ENCODE measurements at regions not wholly inside any gene's neighbourhood (a gene's known extent, or its start where the extent isn't known, plus 50 kb on each side); places are given as distances from the start of the nearest gene placed in this dataset.

GRCh38 chr4:165744370-165744769, 128.7 kb upstream of the TLL1 start:
- H3K4me3 ChIP-seq (ENCODE audit: control insufficient read depth, low read depth, low read length), result no peak overlapping the region
- TF ChIP-seq CTCF (IDR thresholded peaks at IDR 0.05; ENCODE audit: control insufficient read depth, insufficient read depth, low read depth, low read length, missing control alignments), result no peak
- no peak for DNase-seq (ENCODE audit: low read depth)

- no peak for TF ChIP-seq CTCF (IDR thresholded peaks at IDR 0.05; ENCODE audit: control insufficient read depth, insufficient read depth, low read depth, low read length, missing control alignments)
- no peak for DNase-seq (ENCODE audit: low read depth)
- no peak overlapping the region for H3K4me3 ChIP-seq (ENCODE audit: control insufficient read depth, low read depth, low read length)
These were observed 124.7 kb upstream of the TLL1 start for GRCh38 chr4:165748321-165748720.

DNA sequence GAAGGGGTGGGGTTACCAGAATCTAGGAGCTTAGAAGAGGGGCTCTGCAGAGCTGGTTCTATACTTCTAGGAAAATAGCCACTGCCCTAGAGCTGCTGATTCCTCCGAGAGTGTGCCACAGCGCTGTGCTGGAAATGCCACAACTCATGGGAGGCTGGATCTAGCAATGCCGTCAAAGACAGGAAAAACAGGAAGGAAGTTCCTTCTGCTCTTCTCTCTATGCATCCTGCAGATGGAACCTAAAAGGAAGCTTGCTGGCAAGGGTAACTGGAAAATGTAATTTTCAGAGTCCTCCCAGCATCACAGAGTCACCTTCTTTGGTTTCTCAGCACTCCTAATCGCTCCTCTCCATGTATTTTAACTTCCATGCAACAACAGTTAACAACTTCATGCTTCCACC, 121.2 kb upstream of the TLL1 start:
- DNase-seq (ENCODE audit: low read depth), result no peak
- no peak for TF ChIP-seq CTCF (IDR thresholded peaks at IDR 0.05; ENCODE audit: control insufficient read depth, insufficient read depth, low read depth, low read length, missing control alignments)
- no peak overlapping the region for H3K4me3 ChIP-seq (ENCODE audit: control insufficient read depth, low read depth, low read length)

DNA sequence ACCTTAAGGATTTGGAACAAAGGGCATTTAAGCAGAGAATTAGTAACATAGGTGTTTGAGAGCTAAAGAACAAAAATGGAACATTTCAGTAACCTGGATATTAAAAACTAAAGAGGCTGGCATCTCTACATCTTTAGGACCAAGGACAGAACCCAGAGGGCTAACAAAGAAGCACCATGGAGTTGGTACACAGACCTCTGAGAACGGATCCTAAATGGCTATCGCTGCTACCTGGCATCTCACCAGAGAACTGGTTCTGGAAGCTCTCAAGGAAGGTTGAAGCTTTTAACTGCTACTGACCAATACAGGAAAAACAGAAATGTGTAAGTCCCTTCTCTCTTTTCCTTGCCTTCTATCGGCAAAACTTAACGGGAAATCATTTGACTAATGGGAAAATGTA, 118.4 kb upstream of the TLL1 start:
- no peak for DNase-seq (ENCODE audit: low read depth)
- TF ChIP-seq CTCF (IDR thresholded peaks at IDR 0.05; ENCODE audit: control insufficient read depth, insufficient read depth, low read depth, low read length, missing control alignments), result no peak
- H3K4me3 ChIP-seq (ENCODE audit: control insufficient read depth, low read depth, low read length), result no peak overlapping the region

DNA sequence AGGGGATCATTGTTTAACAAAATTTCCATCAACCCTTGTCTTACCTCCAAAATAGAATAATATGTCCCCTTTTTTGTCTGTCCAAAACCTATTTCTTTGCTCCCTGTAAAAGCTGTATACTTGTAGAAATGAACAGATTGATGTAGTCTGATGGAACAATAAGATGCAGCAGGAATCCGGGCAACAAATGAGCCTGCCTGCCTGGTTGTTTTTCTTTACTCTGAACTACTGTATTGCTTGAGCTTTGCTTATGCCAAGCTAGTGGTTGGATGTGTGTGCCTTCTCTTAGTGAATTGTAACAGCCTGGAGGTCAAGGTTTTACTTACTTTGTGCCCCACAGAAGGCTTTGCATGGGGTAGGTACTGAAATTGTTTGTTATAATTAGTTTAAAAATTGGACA, 116.2 kb upstream of the TLL1 start:
- H3K4me3 ChIP-seq (ENCODE audit: control insufficient read depth, low read depth, low read length), result no peak overlapping the region
- no peak for DNase-seq (ENCODE audit: low read depth)
- no peak for TF ChIP-seq CTCF (IDR thresholded peaks at IDR 0.05; ENCODE audit: control insufficient read depth, insufficient read depth, low read depth, low read length, missing control alignments)

DNA sequence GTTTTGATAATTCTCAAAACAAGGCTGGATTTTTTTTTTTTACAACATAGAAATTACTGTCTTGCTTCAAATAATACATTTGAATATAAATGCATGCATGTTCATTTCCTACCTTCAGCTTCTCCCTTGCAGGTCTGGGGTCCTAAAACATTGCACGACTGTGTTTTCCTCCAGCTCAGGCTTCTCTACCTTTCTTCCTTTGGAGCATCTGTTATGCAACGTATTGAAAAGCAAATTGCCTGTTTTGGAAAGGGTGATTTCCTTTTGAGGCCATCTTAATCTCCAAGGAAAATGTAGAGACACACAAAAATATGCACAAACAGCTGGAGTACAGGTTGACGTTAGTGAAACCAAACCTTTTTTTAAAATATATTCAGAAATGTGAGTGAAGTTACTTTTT, 115.6 kb upstream of the TLL1 start:
- no peak overlapping the region for H3K4me3 ChIP-seq (ENCODE audit: control insufficient read depth, low read depth, low read length)
- DNase-seq (ENCODE audit: low read depth), result no peak
- no peak for TF ChIP-seq CTCF (IDR thresholded peaks at IDR 0.05; ENCODE audit: control insufficient read depth, insufficient read depth, low read depth, low read length, missing control alignments)

DNA sequence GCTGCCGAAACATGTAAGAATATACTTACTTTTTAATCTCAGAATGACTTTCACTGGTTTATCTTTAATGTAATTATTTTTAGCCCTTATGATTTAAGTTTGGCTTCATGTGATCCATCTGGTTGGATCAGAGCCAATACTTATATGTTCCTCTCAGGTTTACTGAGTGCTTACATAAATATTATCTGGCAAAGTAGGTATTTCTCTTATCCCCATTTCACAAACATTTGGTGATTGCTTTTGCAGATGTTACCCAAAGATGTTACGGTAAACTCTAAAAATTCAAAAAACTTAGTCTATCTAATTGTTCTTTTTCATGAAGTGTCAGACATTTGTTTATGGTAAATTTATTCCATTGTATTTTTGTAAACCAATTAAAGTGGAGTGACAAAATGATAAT, 115.0 kb upstream of the TLL1 start:
- no peak for DNase-seq (ENCODE audit: low read depth)
- H3K4me3 ChIP-seq (ENCODE audit: control insufficient read depth, low read depth, low read length), result no peak overlapping the region
- no peak for TF ChIP-seq CTCF (IDR thresholded peaks at IDR 0.05; ENCODE audit: control insufficient read depth, insufficient read depth, low read depth, low read length, missing control alignments)
